Osteoblast (primary cell): ENCODE measurements at regions not wholly inside any gene's neighbourhood (a gene's known extent, or its start where the extent isn't known, plus 50 kb on each side); places are given as distances from the start of the nearest gene placed in this dataset.
"Not testable (repeated sequence)": the region's sequence is repeated elsewhere in the genome, so short reads cannot be mapped to it uniquely, and the experiment has no call there.

Source experiments
- DNase-seq: peaks from one replicate; pipeline ENCODE4 v3.0.0; 2011; ENCODE audit warnings: low spot score, mixed read lengths; ENCODE audit not compliant: insufficient read length; ENCODE audit errors: missing footprints
- H2AFZ ChIP-seq: 2 replicates; pipeline ENCODE4 v1.6.0; 2011; ENCODE audit warnings: mild to moderate bottlenecking, low read length
- H3K27ac ChIP-seq: 2 replicates; pipeline ENCODE4 v1.5.1; 2011; ENCODE audit warnings: mild to moderate bottlenecking, low read depth, low read length, moderate library complexity
- H3K27me3 ChIP-seq: 2 replicates; pipeline ENCODE4 v1.6.0; 2012; ENCODE audit warnings: mild to moderate bottlenecking, control low read depth, inconsistent platforms, low read length, moderate library complexity; ENCODE audit not compliant: insufficient read depth
- H3K36me3 ChIP-seq: 2 replicates; pipeline ENCODE4 v1.5.1; 2011; ENCODE audit warnings: mild to moderate bottlenecking, low read length, control low read depth, moderate library complexity; ENCODE audit not compliant: insufficient read depth
- H3K4me1 ChIP-seq: 2 replicates; pipeline ENCODE4 v1.5.1; 2011; ENCODE audit warnings: mild to moderate bottlenecking, low read length, control low read depth, moderate library complexity; ENCODE audit not compliant: insufficient read depth
- H3K4me2 ChIP-seq: 2 replicates; pipeline ENCODE4 v1.6.0; 2011; ENCODE audit warnings: mild to moderate bottlenecking, low read length; ENCODE audit not compliant: insufficient read depth
- H3K4me3 ChIP-seq: fragments of 200-600 bp; sonication (generic); 3 replicates; pipeline ENCODE4 v1.5.1; 2012; ENCODE audit warnings: mild to moderate bottlenecking, low read length, inconsistent platforms; ENCODE audit not compliant: insufficient read depth
- H3K79me2 ChIP-seq: 2 replicates; pipeline ENCODE4 v1.6.0; 2012; ENCODE audit warnings: mild to moderate bottlenecking, low read length, control low read depth, inconsistent platforms; ENCODE audit not compliant: insufficient read depth
- H3K9me3 ChIP-seq: 2 replicates; pipeline ENCODE4 v1.5.1; 2011; ENCODE audit warnings: low read depth, low read length, control low read depth
- H4K20me1 ChIP-seq: 2 replicates; pipeline ENCODE4 v1.6.0; 2012; ENCODE audit warnings: mild to moderate bottlenecking, low read length, control low read depth; ENCODE audit not compliant: insufficient read depth
- TF ChIP-seq, protein P1 (sequence below): IDR thresholded peaks from 2 replicates; pipeline ENCODE4 v1.5.1; 2011; ENCODE audit warnings: mild to moderate bottlenecking, low read depth, low read length, moderate library complexity; ENCODE audit errors: extremely low read depth

DNA sequence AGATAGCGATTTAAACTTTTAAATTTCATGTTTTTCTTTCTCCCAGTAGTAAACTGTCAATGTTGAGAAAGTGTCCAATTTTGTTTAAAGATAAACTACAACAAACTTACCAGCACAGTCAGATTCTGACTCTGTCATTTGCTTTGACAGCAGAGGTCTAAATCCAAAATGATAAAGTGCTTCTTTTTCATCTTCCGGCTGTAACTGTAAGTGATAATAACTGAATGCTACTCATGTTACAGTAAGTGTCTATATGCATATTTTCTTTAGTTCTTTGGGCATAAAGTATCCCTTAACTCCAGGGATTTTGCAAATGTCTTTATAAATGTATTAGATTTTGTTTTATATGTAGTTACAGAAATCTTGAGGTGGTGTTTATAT is 610.4 kb downstream of the RFPL4B start:
- no peaks in the 10 kb centered on the region for H3K79me2 ChIP-seq
- H3K4me1 ChIP-seq = peaks cover 14% of the 10 kb centered on the region
- H3K27ac ChIP-seq = no peak overlapping the region
- H3K9me3 ChIP-seq = no peaks in the 10 kb centered on the region
- DNase-seq = no peak
- no peaks in the 10 kb centered on the region for H3K36me3 ChIP-seq
- TF ChIP-seq, protein P1, sequence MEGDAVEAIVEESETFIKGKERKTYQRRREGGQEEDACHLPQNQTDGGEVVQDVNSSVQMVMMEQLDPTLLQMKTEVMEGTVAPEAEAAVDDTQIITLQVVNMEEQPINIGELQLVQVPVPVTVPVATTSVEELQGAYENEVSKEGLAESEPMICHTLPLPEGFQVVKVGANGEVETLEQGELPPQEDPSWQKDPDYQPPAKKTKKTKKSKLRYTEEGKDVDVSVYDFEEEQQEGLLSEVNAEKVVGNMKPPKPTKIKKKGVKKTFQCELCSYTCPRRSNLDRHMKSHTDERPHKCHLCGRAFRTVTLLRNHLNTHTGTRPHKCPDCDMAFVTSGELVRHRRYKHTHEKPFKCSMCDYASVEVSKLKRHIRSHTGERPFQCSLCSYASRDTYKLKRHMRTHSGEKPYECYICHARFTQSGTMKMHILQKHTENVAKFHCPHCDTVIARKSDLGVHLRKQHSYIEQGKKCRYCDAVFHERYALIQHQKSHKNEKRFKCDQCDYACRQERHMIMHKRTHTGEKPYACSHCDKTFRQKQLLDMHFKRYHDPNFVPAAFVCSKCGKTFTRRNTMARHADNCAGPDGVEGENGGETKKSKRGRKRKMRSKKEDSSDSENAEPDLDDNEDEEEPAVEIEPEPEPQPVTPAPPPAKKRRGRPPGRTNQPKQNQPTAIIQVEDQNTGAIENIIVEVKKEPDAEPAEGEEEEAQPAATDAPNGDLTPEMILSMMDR = no peak
- H3K27me3 ChIP-seq = no peaks in the 10 kb centered on the region
- H4K20me1 ChIP-seq = no peaks in the 10 kb centered on the region
- H3K4me2 ChIP-seq = no peak overlapping the region
- no peak overlapping the region for H2AFZ ChIP-seq
- H3K4me3 ChIP-seq = no peak overlapping the region

DNA sequence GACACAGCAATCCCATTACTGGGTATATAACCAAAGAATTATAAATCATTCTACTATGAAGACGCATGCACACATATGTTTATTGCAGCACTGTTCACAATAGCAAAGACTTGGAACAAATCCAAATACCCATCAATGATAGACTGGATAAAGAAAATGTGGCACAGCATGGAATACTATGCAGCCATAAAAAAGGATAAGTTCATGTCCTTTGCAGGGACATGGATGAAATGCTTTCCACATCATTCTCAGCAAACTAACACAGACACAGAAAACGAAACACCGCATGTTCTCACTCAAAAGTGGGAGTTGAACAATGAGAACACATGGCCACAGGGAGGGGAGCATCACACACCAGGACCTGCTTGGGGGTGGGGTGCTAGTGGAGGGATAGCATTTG is 613.0 kb downstream of the RFPL4B start:
- H3K27ac ChIP-seq, H2AFZ ChIP-seq, H3K36me3 ChIP-seq, H3K4me2 ChIP-seq, H3K79me2 ChIP-seq, DNase-seq, H3K27me3 ChIP-seq, H3K4me3 ChIP-seq, H3K9me3 ChIP-seq, H4K20me1 ChIP-seq: not testable (repeated sequence)
- peaks cover 14% of the 10 kb centered on the region for H3K4me1 ChIP-seq

DNA sequence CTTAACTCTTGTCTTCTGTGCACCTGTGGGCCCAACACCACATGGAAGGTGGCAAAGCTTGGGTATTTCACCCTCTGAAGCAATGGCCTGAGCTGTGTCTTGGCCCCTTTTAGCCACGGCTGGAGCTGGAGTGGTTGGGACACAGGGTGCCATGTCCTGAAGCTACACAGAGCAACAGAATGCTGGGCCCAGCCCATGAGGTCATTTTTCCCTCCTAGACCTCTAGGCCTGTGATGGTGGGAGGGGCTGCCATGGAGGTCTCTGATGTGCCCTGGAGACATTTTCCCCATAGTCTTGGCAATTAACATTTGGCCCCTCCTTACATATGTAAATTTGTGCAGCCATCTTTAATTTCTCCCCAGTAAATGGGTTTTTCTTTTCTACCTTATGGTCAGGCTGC is 620.8 kb downstream of the RFPL4B start:
- no peaks in the 10 kb centered on the region for H3K36me3 ChIP-seq
- H2AFZ ChIP-seq = no peak overlapping the region
- H3K4me1 ChIP-seq = no peaks in the 10 kb centered on the region
- no peak overlapping the region for H3K4me2 ChIP-seq
- DNase-seq = no peak
- no peaks in the 10 kb centered on the region for H3K79me2 ChIP-seq
- TF ChIP-seq, protein P1 = no peak
- no peak overlapping the region for H3K4me3 ChIP-seq
- no peaks in the 10 kb centered on the region for H4K20me1 ChIP-seq
- H3K9me3 ChIP-seq = no peaks in the 10 kb centered on the region
- H3K27me3 ChIP-seq = no peaks in the 10 kb centered on the region
- H3K27ac ChIP-seq = no peak overlapping the region

DNA sequence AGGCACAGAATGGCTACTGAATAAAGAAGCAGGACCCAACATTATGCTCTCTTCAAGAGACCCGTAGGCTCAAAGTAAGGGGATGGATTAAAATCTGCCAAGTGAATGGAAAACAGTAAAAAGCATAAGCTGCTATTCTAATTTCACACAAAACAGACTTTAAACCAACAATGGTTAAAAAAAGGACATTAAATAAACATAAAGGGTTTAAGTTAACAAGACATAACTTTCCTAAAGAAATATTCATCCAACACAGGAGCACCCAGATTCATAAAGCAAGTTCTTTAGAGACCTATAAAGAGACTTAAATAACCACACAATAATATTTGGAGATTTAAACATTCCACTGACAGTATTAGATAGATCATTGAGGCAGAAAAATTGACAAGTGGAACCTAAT is 624.5 kb downstream of the RFPL4B start:
- H3K4me3 ChIP-seq = no peak overlapping the region
- H3K36me3 ChIP-seq = no peaks in the 10 kb centered on the region
- H4K20me1 ChIP-seq = no peaks in the 10 kb centered on the region
- no peaks in the 10 kb centered on the region for H3K9me3 ChIP-seq
- no peaks in the 10 kb centered on the region for H3K27me3 ChIP-seq
- no peaks in the 10 kb centered on the region for H3K4me1 ChIP-seq
- no peaks in the 10 kb centered on the region for H3K79me2 ChIP-seq
- no peak overlapping the region for H3K4me2 ChIP-seq
- H2AFZ ChIP-seq = no peak overlapping the region
- H3K27ac ChIP-seq = no peak overlapping the region
- TF ChIP-seq, protein P1 = no peak
- no peak for DNase-seq

DNA sequence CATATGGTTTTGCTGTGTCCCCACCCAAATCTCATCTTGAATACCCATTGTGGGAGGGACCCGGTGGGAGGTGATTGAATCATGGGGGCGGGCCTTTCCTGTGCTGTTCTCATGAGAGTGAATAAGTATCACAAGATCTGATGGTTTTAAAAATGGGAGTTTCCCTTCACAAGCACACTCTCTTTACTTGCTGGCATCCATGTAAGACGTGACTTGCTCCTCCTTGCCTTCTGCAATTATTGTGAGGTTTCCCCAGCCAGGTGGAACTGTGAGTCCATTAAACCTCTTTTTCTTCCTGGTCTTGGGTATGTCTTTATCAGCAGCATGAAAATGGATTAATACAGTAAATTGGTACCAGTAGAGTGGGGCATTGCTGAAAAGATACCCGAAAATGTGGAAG is 627.8 kb downstream of the RFPL4B start:
- not testable (repeated sequence) for H3K9me3 ChIP-seq, H2AFZ ChIP-seq, DNase-seq, H3K4me1 ChIP-seq, H3K27ac ChIP-seq, H3K36me3 ChIP-seq, H4K20me1 ChIP-seq, H3K79me2 ChIP-seq, H3K4me3 ChIP-seq, H3K4me2 ChIP-seq, H3K27me3 ChIP-seq

DNA sequence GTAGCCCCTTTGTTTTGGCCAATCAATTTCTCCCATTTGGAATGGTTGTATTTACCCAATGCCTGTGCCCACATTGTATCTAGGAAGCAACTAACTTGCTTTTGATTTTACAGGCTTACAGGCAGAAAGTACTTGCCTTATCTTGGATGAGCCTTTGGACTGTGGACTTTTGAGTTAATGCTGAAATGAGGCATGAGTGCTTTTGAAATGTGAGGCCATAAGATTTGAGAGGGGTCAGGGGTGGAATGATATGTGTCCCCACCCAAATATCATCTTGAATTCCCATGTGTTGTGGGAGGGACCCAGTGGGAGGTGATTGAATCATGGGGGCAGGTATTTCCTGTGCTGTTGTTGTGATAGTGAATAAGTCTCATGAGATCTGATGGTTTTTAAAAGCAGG is 629.4 kb downstream of the RFPL4B start:
- H4K20me1 ChIP-seq, DNase-seq, H3K4me2 ChIP-seq, H3K4me3 ChIP-seq, H3K27ac ChIP-seq, H3K36me3 ChIP-seq, H3K79me2 ChIP-seq, H3K9me3 ChIP-seq, H3K27me3 ChIP-seq, H2AFZ ChIP-seq: not testable (repeated sequence)
- peaks cover 12% of the 10 kb centered on the region for H3K4me1 ChIP-seq
